H9 (cell line): ENCODE measurements at regions not wholly inside any gene's neighbourhood (a gene's known extent, or its start where the extent isn't known, plus 50 kb on each side); places are given as distances from the start of the nearest gene placed in this dataset.

Source experiments
- DNase-seq: peaks from one replicate; pipeline ENCODE4 v3.0.0-alpha.2; 2017
- H2AFZ ChIP-seq: one replicate; pipeline ENCODE4 v1.6.1; 2013; ENCODE audit warnings: mild to moderate bottlenecking, low read length, control low read depth, moderate library complexity
- H2AK5ac ChIP-seq: 2 replicates; pipeline ENCODE4 v1.6.1; 2013; ENCODE audit warnings: low read length, control low read depth, mixed read lengths; ENCODE audit not compliant: insufficient read length
- H2BK120ac ChIP-seq: one replicate; pipeline ENCODE4 v1.6.1; 2013; ENCODE audit warnings: low read depth, mild to moderate bottlenecking, low read length, control low read depth, inconsistent platforms; ENCODE audit not compliant: poor library complexity, severe bottlenecking
- H2BK12ac ChIP-seq: 2 replicates; pipeline ENCODE4 v1.6.1; 2013; ENCODE audit warnings: low read length, control low read depth, mixed read lengths, low read depth; ENCODE audit not compliant: insufficient read length
- H2BK15ac ChIP-seq: 2 replicates; pipeline ENCODE4 v1.6.1; 2013; ENCODE audit warnings: low read depth, low read length, control low read depth
- H2BK20ac ChIP-seq: one replicate; pipeline ENCODE4 v1.6.1; 2013; ENCODE audit warnings: low read depth, mild to moderate bottlenecking, low read length, control low read depth, inconsistent platforms; ENCODE audit not compliant: poor library complexity, severe bottlenecking
- H2BK5ac ChIP-seq: 2 replicates; pipeline ENCODE4 v1.6.1; 2013; ENCODE audit warnings: low read length, control low read depth, mixed read lengths; ENCODE audit not compliant: insufficient read length
- H3K14ac ChIP-seq: 2 replicates; pipeline ENCODE4 v1.6.1; 2013; ENCODE audit warnings: low read length, control low read depth; ENCODE audit not compliant: insufficient read depth
- H3K18ac ChIP-seq: 2 replicates; pipeline ENCODE4 v1.6.1; 2013; ENCODE audit warnings: low read depth, mild to moderate bottlenecking, mixed read lengths, low read length, control low read depth; ENCODE audit not compliant: insufficient read length
- H3K23ac ChIP-seq: 2 replicates; pipeline ENCODE4 v1.6.1; 2013; ENCODE audit warnings: low read length, control low read depth, mixed read lengths, low read depth; ENCODE audit not compliant: insufficient read length
- H3K23me2 ChIP-seq: 2 replicates; pipeline ENCODE4 v1.6.1; 2013; ENCODE audit warnings: low read depth, mild to moderate bottlenecking, mixed read lengths, low read length, control low read depth; ENCODE audit not compliant: insufficient read length, poor library complexity, severe bottlenecking
- H3K27ac ChIP-seq: 2 replicates; pipeline ENCODE4 v1.5.1; 2013; ENCODE audit warnings: low read length, control low read depth, mixed read lengths, low read depth; ENCODE audit not compliant: insufficient read length
- H3K27me3 ChIP-seq: 2 replicates; pipeline ENCODE4 v1.6.1; 2013; ENCODE audit warnings: low read length, control low read depth, inconsistent platforms; ENCODE audit not compliant: insufficient read depth
- H3K4ac ChIP-seq: 2 replicates; pipeline ENCODE4 v1.6.1; 2013; ENCODE audit warnings: low read depth, mild to moderate bottlenecking, control low read depth, inconsistent platforms, low read length, moderate library complexity
- H3K4me1 ChIP-seq: 2 replicates; pipeline ENCODE4 v1.6.1; 2013; ENCODE audit warnings: low read length, control low read depth, inconsistent platforms; ENCODE audit not compliant: insufficient read depth
- H3K4me2 ChIP-seq: 2 replicates; pipeline ENCODE4 v1.6.1; 2013; ENCODE audit warnings: low read length, control low read depth, mixed read lengths; ENCODE audit not compliant: insufficient read length, insufficient read depth
- H3K56ac ChIP-seq: 2 replicates; pipeline ENCODE4 v1.6.1; 2013; ENCODE audit warnings: low read depth, mild to moderate bottlenecking, mixed read lengths, low read length, control low read depth; ENCODE audit not compliant: insufficient read length
- H3K79me1 ChIP-seq: 2 replicates; pipeline ENCODE4 v1.6.1; 2013; ENCODE audit warnings: low read depth, mild to moderate bottlenecking, moderate library complexity, low read length, control low read depth, inconsistent platforms; ENCODE audit not compliant: insufficient read depth, poor library complexity, severe bottlenecking
- H3K79me2 ChIP-seq: 2 replicates; pipeline ENCODE4 v1.6.1; 2013; ENCODE audit warnings: low read length, control low read depth, inconsistent platforms; ENCODE audit not compliant: insufficient read depth
- H3K9ac ChIP-seq: 2 replicates; pipeline ENCODE4 v1.6.1; 2013; ENCODE audit warnings: low read length, control low read depth, mixed read lengths; ENCODE audit not compliant: insufficient read length; ENCODE audit errors: extremely low read depth
- H3K9me3 ChIP-seq: one replicate; pipeline ENCODE4 v1.6.1; 2013; ENCODE audit warnings: low read depth, low read length, inconsistent platforms; ENCODE audit not compliant: control insufficient read depth
- H3T11ph ChIP-seq: one replicate; pipeline ENCODE4 v1.6.1; 2013; ENCODE audit warnings: mild to moderate bottlenecking, low read length, control low read depth, inconsistent platforms
- H4K20me1 ChIP-seq: one replicate; pipeline ENCODE4 v1.6.1; 2013; ENCODE audit not compliant: control insufficient read depth, insufficient read length, insufficient read depth
- H4K5ac ChIP-seq: 2 replicates; pipeline ENCODE4 v1.6.1; 2013; ENCODE audit warnings: low read depth, mild to moderate bottlenecking, mixed read lengths, low read length, control low read depth; ENCODE audit not compliant: insufficient read length
- H4K8ac ChIP-seq: replicated peaks from 2 replicates; pipeline ENCODE4 v1.6.1; 2013; ENCODE audit warnings: low read length, control low read depth, mixed read lengths, low read depth; ENCODE audit not compliant: insufficient read length
- H4K91ac ChIP-seq: 2 replicates; pipeline ENCODE4 v1.6.1; 2013; ENCODE audit warnings: low read depth, mild to moderate bottlenecking, moderate library complexity, mixed read lengths, low read length, control low read depth; ENCODE audit not compliant: insufficient read length
- H3K27ac Mint-ChIP-seq, 3 experiments: 2 replicates in 2 of 3; 3 replicates in 1 of 3; pipeline ENCODE4 v1.8.0; 2020 to 2021; ENCODE audit warnings: mixed read lengths in 3 of 3, mild to moderate bottlenecking in 1 of 3, moderate library complexity in 1 of 3
- H3K27me3 Mint-ChIP-seq: 2 replicates; pipeline ENCODE4 v1.8.0; 2021; ENCODE audit warnings: low read depth, mild to moderate bottlenecking, moderate library complexity, mixed read lengths
- H3K36me3 Mint-ChIP-seq, 3 experiments: 2 replicates in 2 of 3; 3 replicates in 1 of 3; pipeline ENCODE4 v1.8.0; 2020 to 2021; ENCODE audit warnings: low read depth in 3 of 3, mixed read lengths in 3 of 3; ENCODE audit not compliant: insufficient read depth in 1 of 3
- H3K4me1 Mint-ChIP-seq, 2 experiments: 2 replicates each; pipeline ENCODE4 v1.8.0; 2020; ENCODE audit warnings: mixed read lengths in 2 of 2
- H3K4me3 Mint-ChIP-seq, 2 experiments: 2 replicates in 1 of 2; 3 replicates in 1 of 2; pipeline ENCODE4 v1.8.0; 2020 to 2021; ENCODE audit warnings: mild to moderate bottlenecking in 2 of 2, mixed read lengths in 2 of 2, moderate library complexity in 1 of 2
- H3K9me3 Mint-ChIP-seq, 2 experiments: 2 replicates in 1 of 2; 3 replicates in 1 of 2; pipeline ENCODE4 v1.8.0; 2020; ENCODE audit warnings: mild to moderate bottlenecking in 2 of 2, mixed read lengths in 2 of 2, moderate library complexity in 1 of 2
- CTCF ChIP-seq: fragments of 200-600 bp; sonication (generic); conservative IDR thresholded peaks from 3 replicates; pipeline ENCODE4 v1.8.0; 2021; ENCODE audit warnings: antibody characterized with exemption, mild to moderate bottlenecking
- WGBS: extraction: QIAGEN DNeasy Blood & Tissue Kit; methylation state at CpG from one replicate; pipeline ENCODE4 v1.1.7; 2013; ENCODE audit warnings: missing lambda C conversion rate, low lambda C conversion rate, mixed read lengths; ENCODE audit not compliant: insufficient read length; ENCODE audit errors: extremely low coverage; 5-methylcytosine and 5-hydroxymethylcytosine counted together

GRCh38 chr2:235127931-235128330 is 176.1 kb downstream of the SH3BP4 start:
- H3K36me3 Mint-ChIP-seq = no peaks in the 10 kb centered on the region
- H4K91ac ChIP-seq = no peak overlapping the region
- no peak overlapping the region for H3K18ac ChIP-seq
- no peak overlapping the region for H2BK12ac ChIP-seq
- H4K20me1 ChIP-seq = no peaks in the 10 kb centered on the region
- H3K27ac ChIP-seq = no peak overlapping the region
- no peak overlapping the region for H3K23ac ChIP-seq
- no peak overlapping the region for H4K8ac ChIP-seq
- peaks cover 96% of the 10 kb centered on the region for H3K27me3 Mint-ChIP-seq
- no peak overlapping the region for H2BK120ac ChIP-seq
- no peaks in the 10 kb centered on the region for H3K9me3 ChIP-seq
- H2BK5ac ChIP-seq = no peak overlapping the region
- H3K79me1 ChIP-seq = no peaks in the 10 kb centered on the region
- H2BK20ac ChIP-seq = no peak overlapping the region
- H3K27me3 ChIP-seq = peaks cover 24% of the 10 kb centered on the region; the same call in 1 of the 2 replicates
- no peak overlapping the region for H3K56ac ChIP-seq
- no peak overlapping the region for H3K27ac Mint-ChIP-seq
- H3K4me1 ChIP-seq = no peaks in the 10 kb centered on the region
- no peak overlapping the region for H3K9ac ChIP-seq
- no peak overlapping the region for H3K4me2 ChIP-seq
- H3T11ph ChIP-seq = no peak overlapping the region
- H2BK15ac ChIP-seq = no peak overlapping the region
- no peak overlapping the region for H4K5ac ChIP-seq
- H3K4ac ChIP-seq = no peak overlapping the region
- peaks cover 9 to 10% of the 10 kb centered on the region in 2 experiments for H3K4me1 Mint-ChIP-seq
- TF ChIP-seq CTCF = no peak
- H3K23me2 ChIP-seq = no peaks in the 10 kb centered on the region
- H2AFZ ChIP-seq = no peak overlapping the region
- H3K4me3 Mint-ChIP-seq = no peak overlapping the region
- H3K9me3 Mint-ChIP-seq = peaks cover 3 to 10% of the 10 kb centered on the region in 2 experiments; a peak in 2 of 5 replicates
- no peak for DNase-seq
- H3K79me2 ChIP-seq = no peaks in the 10 kb centered on the region
- no peak overlapping the region for H3K14ac ChIP-seq
- no CpG with 5 or more reads among the region's 3 CpGs for WGBS
- H2AK5ac ChIP-seq = no peak overlapping the region
